ENCODE measurements at regions not wholly inside any gene's neighbourhood (a gene's known extent, or its start where the extent isn't known, plus 50 kb on each side); places are given as distances from the start of the nearest gene placed in this dataset.

DNA sequence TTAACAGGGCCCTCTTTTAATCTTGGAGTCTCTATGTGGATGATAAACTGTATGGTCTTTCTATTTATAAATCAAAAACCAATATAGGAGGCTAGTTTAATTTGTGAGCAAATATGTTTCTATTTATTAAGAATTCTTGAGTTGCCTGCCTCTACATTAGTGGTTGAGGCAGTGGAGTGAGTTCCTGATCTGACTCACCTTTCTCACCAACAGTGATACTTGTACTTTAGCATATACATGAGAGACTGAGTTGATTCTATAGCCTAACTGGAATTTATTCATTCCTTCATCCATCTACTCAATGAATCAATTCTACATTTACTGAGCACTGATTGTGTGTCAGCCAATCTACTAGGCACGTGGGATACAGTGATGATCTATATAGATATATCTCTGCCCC, 126.9 kb downstream of the TRMT11 start:
- Histone ChIP-seq H3K9me2 (ENCODE audit: insufficient read depth) (peaks cover 6% of the 10 kb centered on the region; the same call in 1 of the 2 replicates), H3K4me3 (no peak overlapping the region), H3K79me2 (ENCODE audit: low read depth) (no peaks in the 10 kb centered on the region), H3K9me3 (ENCODE audit: insufficient read depth, low read depth) (no peaks in the 10 kb centered on the region), H3K27me3 (ENCODE audit: insufficient read depth, low read depth) (no peaks in the 10 kb centered on the region), H3F3A (ENCODE audit: insufficient read depth, low read depth) (no peaks in the 10 kb centered on the region), H3K27ac (no peak overlapping the region), H3K4me2 (no peak overlapping the region), H2AFZ (no peak overlapping the region), H4K20me1 (ENCODE audit: insufficient read depth) (no peaks in the 10 kb centered on the region), H3K36me3 (ENCODE audit: low read depth) (no peaks in the 10 kb centered on the region), H3K4me1 (replicated peaks; ENCODE audit: insufficient read depth) (no peaks in the 10 kb centered on the region)
- DNase-seq = no peak
- POLR2A ChIA-PET (ENCODE audit: unreplicated experiment) = no interaction called here
- no TSS peak for BruUV-seq (replicated peaks)
- CTCF ChIA-PET = no interaction called here
- TF ChIP-seq EZH2 (IDR thresholded peaks at IDR 0.05; ENCODE audit: low read depth) = no peak
- TF ChIP-seq, protein P1, sequence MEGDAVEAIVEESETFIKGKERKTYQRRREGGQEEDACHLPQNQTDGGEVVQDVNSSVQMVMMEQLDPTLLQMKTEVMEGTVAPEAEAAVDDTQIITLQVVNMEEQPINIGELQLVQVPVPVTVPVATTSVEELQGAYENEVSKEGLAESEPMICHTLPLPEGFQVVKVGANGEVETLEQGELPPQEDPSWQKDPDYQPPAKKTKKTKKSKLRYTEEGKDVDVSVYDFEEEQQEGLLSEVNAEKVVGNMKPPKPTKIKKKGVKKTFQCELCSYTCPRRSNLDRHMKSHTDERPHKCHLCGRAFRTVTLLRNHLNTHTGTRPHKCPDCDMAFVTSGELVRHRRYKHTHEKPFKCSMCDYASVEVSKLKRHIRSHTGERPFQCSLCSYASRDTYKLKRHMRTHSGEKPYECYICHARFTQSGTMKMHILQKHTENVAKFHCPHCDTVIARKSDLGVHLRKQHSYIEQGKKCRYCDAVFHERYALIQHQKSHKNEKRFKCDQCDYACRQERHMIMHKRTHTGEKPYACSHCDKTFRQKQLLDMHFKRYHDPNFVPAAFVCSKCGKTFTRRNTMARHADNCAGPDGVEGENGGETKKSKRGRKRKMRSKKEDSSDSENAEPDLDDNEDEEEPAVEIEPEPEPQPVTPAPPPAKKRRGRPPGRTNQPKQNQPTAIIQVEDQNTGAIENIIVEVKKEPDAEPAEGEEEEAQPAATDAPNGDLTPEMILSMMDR (conservative IDR thresholded peaks at IDR 0.05) = no peak
- intact Hi-C loops (cut with micrococcal nuclease; ENCODE audit: unreplicated experiment) = no loop called here

DNA sequence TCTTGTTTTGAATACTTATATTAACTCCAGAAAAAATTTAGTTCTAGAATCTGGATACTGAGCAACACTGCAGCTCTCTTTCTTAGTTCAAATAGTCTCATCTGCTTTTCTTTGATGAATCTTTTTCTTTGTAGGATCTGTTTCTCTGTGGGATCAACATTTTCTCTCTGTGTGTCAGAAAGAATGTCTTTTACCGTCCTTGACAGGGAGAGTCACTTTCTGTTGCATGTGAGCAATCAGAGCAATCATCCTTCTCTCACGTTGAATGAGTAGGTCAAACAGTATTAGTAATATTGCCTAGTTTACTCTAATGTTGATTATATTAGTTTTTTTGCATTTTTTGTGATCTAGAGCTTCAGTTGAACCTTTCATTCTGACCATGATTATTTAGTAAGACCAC, 130.9 kb downstream of the TRMT11 start:
- BruUV-seq (replicated peaks) = no TSS peak
- 0 out of 2 replicates have a peak, but pooled peaks cover 6% of the 10 kb centered on the region for H3K9me2 ChIP-seq (ENCODE audit: insufficient read depth)
- H2AFZ ChIP-seq = no peak overlapping the region
- H3K4me2 ChIP-seq = no peak overlapping the region
- H3K27ac ChIP-seq = no peak overlapping the region
- H4K20me1 ChIP-seq (ENCODE audit: insufficient read depth) = no peaks in the 10 kb centered on the region
- ChIA-PET POLR2A (ENCODE audit: unreplicated experiment) (no interaction called here), CTCF (no interaction called here)
- no peaks in the 10 kb centered on the region for H3K27me3 ChIP-seq (ENCODE audit: insufficient read depth, low read depth)
- H3K4me3 ChIP-seq = no peak overlapping the region
- no peaks in the 10 kb centered on the region for H3K36me3 ChIP-seq (ENCODE audit: low read depth)
- H3K79me2 ChIP-seq (ENCODE audit: low read depth) = no peaks in the 10 kb centered on the region
- H3K4me1 ChIP-seq (replicated peaks; ENCODE audit: insufficient read depth) = no peaks in the 10 kb centered on the region
- H3F3A ChIP-seq (ENCODE audit: insufficient read depth, low read depth) = no peaks in the 10 kb centered on the region
- intact Hi-C loops (cut with micrococcal nuclease; ENCODE audit: unreplicated experiment) = no loop called here
- DNase-seq = no peak
- no peaks in the 10 kb centered on the region for H3K9me3 ChIP-seq (ENCODE audit: insufficient read depth, low read depth)
- TF ChIP-seq, protein P1 (conservative IDR thresholded peaks at IDR 0.05) = no peak
- no peak for TF ChIP-seq EZH2 (IDR thresholded peaks at IDR 0.05; ENCODE audit: low read depth)

DNA sequence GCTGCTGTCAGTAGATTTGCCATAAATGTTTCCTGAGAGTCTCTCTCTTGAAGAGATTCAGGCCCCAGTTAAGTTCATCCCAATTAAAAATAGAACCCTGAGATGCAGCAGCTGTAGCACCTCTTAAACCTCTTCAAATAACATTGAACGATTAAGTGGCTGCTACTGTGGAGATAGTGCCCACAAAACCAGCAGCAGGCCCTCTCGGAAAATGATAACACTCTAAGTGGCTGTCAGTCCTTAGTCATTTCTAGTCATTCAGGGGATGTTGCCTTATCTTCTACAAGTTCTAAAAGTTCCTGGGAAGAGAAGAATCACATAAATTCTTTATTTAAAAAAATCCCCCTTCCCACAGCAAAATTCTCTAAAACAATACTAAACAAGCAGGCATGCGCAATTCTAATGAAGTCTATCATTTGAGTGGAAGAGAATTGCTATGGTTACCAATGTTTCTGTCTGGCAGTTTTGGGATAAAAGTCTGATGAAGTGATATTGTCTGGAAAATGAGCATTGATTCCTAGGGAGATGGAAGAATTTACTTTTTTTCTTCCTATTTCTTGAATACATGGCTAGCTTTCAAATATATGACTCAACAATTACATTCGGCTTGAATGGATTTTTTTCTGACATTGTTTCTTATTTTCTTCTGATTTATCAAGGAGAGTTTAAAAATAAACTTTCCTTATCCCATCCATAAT, 131.9 kb downstream of the TRMT11 start:
- intact Hi-C loops (cut with micrococcal nuclease; ENCODE audit: unreplicated experiment) = no loop called here

More for the DNA sequence above, 131.9 kb downstream of the TRMT11 start:
- Histone ChIP-seq H3K4me3 (no peak overlapping the region), H3K79me2 (ENCODE audit: low read depth) (no peaks in the 10 kb centered on the region), H3K27ac (no peak overlapping the region), H3K9me3 (ENCODE audit: insufficient read depth, low read depth) (no peaks in the 10 kb centered on the region), H4K20me1 (ENCODE audit: insufficient read depth) (no peaks in the 10 kb centered on the region), H3F3A (ENCODE audit: insufficient read depth, low read depth) (no peaks in the 10 kb centered on the region), H3K36me3 (ENCODE audit: low read depth) (no peaks in the 10 kb centered on the region), H3K4me2 (no peak overlapping the region), H2AFZ (no peak overlapping the region), H3K4me1 (replicated peaks; ENCODE audit: insufficient read depth) (no peaks in the 10 kb centered on the region), H3K9me2 (ENCODE audit: insufficient read depth) (0 out of 2 replicates have a peak, but pooled peaks cover 3% of the 10 kb centered on the region), H3K27me3 (ENCODE audit: insufficient read depth, low read depth) (no peaks in the 10 kb centered on the region)
- CTCF ChIA-PET = no interaction called here
- no TSS peak for BruUV-seq (replicated peaks)
- no peak for TF ChIP-seq EZH2 (IDR thresholded peaks at IDR 0.05; ENCODE audit: low read depth)
- TF ChIP-seq, protein P1 (conservative IDR thresholded peaks at IDR 0.05) = no peak
- POLR2A ChIA-PET (ENCODE audit: unreplicated experiment) = no interaction called here
- no peak for DNase-seq

Measured in PC-9 (cell line).